ENCODE measurements at regions not wholly inside any gene's neighbourhood (a gene's known extent, or its start where the extent isn't known, plus 50 kb on each side); places are given as distances from the start of the nearest gene placed in this dataset.

DNA sequence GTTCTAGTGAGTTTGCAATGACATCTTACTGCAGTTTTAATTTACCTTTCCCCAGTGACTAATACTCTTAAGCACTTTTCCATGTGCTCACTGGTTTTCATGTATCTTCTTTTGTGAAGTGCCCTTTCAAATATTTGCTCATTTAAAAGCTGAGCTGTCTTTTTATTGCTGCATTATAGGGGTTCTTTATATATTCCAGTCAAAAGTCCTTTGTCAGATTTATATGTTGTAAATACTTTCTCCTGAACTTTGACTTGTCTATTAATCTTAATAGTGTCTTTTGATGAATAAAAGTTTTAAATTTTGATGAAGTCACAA is 50.2 kb upstream of the ELOVL5 start:
- no peak for TF ChIP-seq CTCF (conservative IDR thresholded peaks at IDR 0.05; ENCODE audit: low read depth, low read length)
- no peak for TF ChIP-seq POLR2A (IDR thresholded peaks at IDR 0.05; ENCODE audit: low read depth, low read length)
- TF ChIP-seq SMC3 (IDR thresholded peaks at IDR 0.05; ENCODE audit: low read depth, low read length), result no peak
- no peak for TF ChIP-seq USF2 (IDR thresholded peaks at IDR 0.05; ENCODE audit: low read depth, low read length)
- TF ChIP-seq BHLHE40 (IDR thresholded peaks at IDR 0.05; ENCODE audit: low read depth, low read length), result no peak
- no peak for TF ChIP-seq RFX5 (IDR thresholded peaks at IDR 0.05; ENCODE audit: low read depth, low read length)
- no peak for TF ChIP-seq FOS (IDR thresholded peaks at IDR 0.05; ENCODE audit: low read depth, low read length)
